NCI-H69 (cell line): ENCODE measurements at regions not wholly inside any gene's neighbourhood (a gene's known extent, or its start where the extent isn't known, plus 50 kb on each side); places are given as distances from the start of the nearest gene placed in this dataset.

Experiments
- DNase-seq: peaks from one replicate; lab custom pipeline; 2025; lab: John Stamatoyannopoulos, UW

DNA sequence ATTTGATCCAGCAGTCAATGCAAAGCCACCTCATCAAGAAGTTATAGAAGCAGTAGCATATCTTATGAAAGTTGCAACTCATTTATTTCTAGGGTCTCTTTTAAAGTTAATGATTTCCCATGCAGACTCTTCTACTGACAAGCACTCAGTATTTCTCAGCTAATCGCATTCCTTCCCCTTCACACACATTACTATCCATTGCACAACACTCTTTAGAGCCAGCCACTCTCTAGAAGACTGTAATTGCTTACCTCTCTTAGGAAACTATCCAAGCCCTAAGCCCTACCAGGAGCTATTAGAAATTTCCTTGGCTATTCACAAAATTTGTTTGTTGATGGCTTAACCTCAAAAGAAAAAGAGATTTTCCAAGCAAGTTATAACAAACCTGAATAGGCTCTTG is 106.0 kb downstream of the ADAMTS1 start:
- DNase-seq, result no peak

GRCh38 chr21:26736449-26736848 is 108.8 kb downstream of the ADAMTS1 start:
- DNase-seq, result no peak

DNA sequence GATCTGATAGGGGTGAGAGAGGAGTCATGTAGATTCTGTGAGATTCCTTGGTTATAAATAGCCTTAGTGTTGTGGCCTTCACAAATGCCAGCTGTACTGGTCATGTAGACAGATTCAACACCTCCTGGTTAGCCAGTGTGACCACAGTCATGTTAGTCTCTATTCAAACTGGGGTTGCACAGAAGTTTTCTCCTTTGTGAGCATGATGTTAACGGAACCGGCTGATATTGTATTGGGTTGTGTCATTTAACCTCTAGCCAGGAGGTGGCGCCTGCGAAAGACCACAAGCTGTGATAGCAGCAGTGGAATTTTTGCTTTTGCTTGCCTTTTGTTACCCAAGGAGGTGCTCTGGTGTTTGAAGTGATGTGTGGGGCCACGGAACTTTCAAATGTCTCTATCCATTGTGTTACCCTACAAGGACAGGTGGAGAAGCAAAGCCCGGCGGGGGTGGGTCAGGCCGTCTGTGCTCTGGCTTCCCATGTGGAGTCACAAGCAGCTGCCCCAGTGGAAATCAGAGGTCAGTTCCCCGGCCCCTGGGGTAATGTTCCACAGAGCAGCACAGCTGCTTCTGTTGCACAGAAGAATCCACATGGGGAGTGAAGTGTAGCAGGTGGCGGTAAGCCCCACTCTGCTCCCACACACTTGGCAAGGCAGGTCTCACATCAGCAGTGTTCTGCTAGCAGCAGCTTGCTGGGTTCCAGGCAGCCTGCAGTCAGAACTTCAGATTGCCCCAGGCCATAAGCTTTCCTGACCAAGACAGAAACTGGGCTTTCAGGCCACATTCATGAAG is 112.6 kb downstream of the ADAMTS1 start:
- DNase-seq, result peak; percentile 8

- peak; percentile 98 for DNase-seq
Observed at GRCh38 chr21:26719750-26720149, 125.5 kb downstream of the ADAMTS1 start.

DNA sequence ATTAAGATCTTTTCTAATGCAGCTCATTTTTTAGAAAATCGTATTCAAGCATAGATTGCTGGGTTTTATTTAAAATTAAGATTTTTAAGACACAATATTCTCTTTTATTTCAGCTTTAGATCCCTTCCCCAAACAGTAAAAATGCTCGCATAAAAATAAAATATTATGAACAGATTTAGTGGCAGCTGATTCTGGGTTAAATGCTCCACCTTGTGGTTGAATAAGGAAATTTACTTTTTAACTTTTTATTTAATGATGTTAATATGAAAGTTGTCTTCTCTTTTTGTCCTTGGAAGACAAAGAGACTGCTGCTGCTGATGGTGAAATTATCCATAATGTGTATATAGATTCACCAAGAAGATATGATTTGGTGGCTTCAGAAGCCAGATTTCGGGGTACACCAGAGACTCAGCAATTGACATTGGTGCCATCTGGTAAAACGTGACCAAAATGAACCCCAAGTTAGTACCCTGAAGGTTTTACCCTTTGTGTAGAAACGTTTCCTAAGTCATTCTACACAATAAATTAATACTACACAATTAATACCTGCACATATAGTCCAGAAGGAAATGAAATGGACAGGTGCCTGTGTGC is 128.0 kb downstream of the ADAMTS1 start:
- DNase-seq, result peak; percentile 56

DNA sequence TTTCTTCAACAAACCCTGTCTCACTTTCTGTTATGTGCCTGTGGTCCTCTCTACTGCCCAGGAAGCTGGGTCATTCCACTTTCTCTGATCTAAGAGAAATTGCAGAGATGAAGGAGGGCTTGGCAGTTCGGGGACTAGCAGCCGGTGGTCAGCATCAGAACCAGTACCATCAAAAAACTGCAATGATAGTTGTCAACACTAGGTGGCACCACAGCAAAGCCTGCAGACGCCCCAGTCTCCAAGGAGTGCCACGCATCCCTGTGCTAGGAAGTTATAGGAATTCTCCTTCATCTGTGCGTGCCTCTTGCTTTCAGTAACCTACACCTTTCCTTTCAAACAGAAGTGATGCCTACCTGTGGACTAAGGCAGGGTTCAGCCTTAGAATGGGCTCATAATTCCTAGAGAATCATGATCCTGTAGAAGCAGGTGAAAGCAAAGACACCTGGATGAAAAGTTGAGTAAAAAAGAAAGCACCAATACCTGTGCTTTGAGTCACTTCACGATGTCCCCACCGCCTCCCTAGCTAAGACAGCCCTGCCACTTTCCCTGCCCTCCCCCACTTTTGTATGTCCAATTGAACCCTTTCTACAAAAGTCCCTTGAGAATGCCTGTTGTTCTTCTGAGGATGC is 129.2 kb downstream of the ADAMTS1 start:
- peak; percentile 73 for DNase-seq

DNA sequence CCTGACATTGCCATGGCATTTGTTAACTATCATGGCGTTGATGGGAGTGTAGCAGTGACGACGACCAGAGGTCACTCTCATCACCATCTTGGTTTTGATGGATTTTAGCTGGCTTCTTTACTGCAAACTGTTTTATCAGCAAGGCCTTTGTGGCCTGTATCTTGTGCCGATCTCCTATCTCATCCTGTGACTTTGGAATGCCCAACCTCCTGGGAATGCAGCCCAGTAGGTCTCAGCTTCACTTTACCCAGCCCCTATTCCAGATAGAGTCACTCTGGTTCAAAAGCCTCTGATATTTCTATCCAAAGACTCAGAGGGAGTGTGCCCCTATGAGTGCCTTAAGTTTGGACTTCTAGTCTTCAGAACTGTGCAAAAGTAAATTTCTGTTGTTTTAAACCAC is 130.1 kb downstream of the ADAMTS1 start:
- DNase-seq, result no peak

GRCh38 chr21:26710155-26710554 is 135.1 kb downstream of the ADAMTS1 start:
- peak; percentile 94 for DNase-seq

DNA sequence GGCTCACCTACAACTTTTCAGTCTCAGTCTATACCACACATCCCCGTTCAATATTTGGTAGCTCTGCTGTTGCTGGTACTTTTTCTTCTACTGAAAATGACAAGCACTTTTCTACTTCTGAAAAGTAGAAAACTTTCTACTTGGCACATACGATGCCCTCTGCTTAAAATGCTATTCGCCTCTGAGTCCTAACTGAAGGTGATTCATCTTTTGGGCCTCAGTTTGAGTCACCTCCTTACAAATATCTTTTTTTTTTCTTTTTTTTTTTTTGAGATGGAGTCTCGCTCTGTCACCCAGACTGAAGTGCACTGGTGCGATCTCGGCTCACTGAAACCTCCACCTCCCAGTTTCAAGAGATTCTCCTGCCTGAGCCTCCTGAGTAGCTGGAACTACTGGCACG is 136.0 kb upstream of the CYYR1 start:
- DNase-seq, result no peak

GRCh38 chr21:26708223-26708800 is 135.2 kb upstream of the CYYR1 start:
- no peak for DNase-seq

DNA sequence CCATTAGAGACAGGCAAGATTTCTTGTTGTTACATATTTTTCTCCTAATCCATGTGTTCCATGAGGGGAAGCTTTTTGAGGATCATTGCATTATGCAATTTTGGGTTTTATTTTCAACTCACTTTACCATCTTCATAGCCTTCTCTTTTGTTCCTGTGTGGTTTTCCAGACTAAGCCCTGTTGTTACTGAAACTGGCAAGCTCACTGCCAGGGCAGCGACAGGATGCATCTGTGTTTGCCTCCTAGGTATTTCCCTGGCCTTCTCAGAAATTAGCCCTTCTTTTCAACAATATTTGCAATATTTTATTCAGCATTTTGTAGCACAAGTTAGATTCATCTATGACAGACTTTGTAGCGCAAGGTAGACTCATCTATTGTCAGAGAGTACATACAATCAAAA is 134.2 kb upstream of the CYYR1 start:
- no peak for DNase-seq

DNA sequence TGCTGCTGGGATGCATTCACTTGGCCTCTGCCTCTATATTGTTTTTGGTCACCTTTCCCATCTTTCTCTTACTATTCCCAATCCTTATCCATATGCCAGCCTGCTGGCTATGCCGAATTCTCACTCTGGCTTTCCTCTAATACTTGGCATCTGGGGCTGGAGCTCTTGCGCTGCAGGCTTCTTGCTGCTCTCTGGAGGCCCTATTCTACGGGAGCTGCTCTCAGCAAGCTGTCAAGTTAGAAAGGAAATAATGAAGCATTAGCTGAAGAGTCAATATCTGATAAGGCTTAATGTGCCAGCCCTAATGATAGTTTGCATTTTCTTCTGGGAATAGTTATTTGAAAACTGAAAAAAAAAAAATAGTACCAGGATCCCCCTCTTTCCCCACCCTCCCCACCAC is 125.3 kb upstream of the CYYR1 start:
- DNase-seq, result peak; percentile 40

GRCh38 chr21:26691416-26691815 is 118.3 kb upstream of the CYYR1 start:
- DNase-seq, result no peak

- DNase-seq, result no peak
Observed at GRCh38 chr21:26686705-26687104, 113.6 kb upstream of the CYYR1 start.

DNA sequence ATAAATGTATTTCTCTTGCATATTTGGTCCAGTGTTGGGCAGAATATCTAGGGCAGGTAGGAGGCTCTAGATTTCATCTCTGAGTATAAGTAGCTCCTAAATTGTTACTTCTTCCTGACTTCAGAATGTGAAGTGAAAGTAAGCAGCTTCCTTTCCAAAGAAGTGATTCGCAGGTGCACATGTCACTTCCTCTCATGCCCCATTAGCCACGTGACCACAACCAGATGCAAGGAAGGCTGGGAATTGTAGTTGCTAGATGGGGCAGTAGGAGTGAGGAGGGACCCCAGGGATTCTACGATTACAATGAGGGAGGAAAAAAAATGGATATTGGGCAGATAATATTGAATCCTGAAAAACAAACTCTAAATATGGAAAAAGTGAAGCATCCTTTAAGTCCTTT is 113.2 kb upstream of the CYYR1 start:
- DNase-seq, result peak; percentile 43

- no peak for DNase-seq
Observed at GRCh38 chr21:26684889-26685288, 111.8 kb upstream of the CYYR1 start.

GRCh38 chr21:26683996-26684395 is 110.9 kb upstream of the CYYR1 start:
- DNase-seq, result no peak

DNA sequence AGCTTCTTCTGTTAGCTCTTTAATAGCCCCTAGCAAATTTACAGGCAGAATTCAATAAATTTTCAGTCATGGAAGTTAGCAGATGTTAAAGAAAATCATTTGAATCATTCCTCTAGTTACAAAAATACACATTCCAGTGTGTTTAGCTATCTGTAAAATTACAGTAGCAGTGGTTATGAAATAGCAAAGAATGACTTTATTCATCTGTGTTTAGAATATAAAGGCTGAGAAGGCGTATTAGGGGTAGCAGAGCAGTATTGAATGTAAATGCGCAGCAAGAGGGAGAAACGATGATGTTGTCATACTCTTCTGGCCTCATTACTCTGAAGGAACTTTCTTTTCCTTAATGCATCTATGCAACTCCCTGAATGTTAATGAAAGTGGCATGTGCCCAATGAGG is 106.2 kb upstream of the CYYR1 start:
- DNase-seq, result no peak

GRCh38 chr21:26674323-26674722 is 101.2 kb upstream of the CYYR1 start:
- no peak for DNase-seq

DNA sequence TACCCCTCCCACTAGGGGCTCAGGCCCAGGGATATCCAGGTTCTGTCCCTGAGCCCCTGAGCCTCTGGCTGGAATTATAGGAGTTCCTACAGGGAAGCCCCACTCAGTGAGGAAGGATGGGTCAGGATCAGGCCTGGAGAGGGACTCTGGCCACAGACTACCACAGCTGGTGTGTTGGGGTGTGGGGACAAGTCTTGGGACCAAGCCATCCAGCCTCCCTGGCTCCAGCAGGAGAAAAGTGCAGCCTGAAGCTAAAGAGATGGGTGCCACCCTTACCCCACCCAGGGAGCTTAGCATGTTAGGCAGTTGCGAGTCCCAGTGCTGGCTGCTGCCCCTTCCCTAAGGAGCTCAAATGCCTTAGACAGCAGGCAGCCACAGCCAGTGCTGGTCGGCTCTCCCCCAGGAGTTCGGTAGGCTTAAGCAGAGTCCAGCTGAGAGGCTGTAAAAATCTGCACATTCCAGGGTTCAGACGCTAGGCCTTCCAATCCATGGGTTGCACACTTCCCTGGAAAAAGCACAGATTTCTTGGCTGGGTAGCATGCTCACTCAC is 96.2 kb upstream of the CYYR1 start:
- no peak for DNase-seq

DNA sequence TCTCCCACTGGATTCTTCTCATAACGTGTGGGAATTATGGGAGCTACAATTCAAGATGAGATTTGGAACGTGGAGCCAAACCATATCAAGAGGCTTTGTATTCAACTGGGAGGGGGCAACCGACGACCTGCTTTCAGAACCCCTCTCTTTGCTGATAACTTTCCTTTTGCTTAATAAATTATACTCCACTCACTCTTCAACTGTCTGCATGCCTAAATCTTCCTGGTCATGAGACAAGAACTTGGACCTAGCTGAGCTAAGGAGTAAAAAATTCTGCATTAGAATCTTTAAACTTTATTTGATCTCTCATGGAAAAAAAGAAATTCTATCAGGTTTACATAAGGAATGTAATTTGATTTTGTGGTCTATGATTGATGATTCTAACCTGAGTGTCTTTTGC is 86.7 kb upstream of the CYYR1 start:
- DNase-seq, result no peak

DNA sequence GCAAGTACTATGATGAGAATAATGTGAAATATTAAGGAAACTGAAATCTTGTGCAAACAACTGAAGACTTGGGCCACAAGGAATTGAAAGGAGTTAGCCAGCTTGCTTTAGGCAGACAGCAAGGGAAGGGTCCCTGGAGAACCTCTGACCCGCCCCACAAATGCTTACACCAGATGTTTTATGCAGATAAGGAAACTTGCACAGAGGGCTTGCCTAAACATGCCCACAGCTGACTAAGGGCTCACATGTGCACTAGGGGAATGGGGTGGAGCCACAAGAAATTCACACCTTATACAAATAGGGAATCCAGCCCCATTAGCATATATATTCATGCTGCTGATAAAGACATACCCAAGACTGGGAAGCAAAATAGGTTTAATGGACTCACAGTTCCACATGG is 86.1 kb upstream of the CYYR1 start:
- DNase-seq, result peak; percentile 64

GRCh38 chr21:26655460-26655859 is 82.4 kb upstream of the CYYR1 start:
- DNase-seq, result peak; percentile 8
